GM19438 (cell line): ENCODE measurements at regions not wholly inside any gene's neighbourhood (a gene's known extent, or its start where the extent isn't known, plus 50 kb on each side); places are given as distances from the start of the nearest gene placed in this dataset.

ENCODE experiments used
- ATAC-seq: cut with Tn5 transposase; IDR thresholded peaks from one replicate; pipeline ENCODE4 v1.9.1; 2021; ENCODE audit warnings: low read depth; ENCODE audit not compliant: unreplicated experiment

DNA sequence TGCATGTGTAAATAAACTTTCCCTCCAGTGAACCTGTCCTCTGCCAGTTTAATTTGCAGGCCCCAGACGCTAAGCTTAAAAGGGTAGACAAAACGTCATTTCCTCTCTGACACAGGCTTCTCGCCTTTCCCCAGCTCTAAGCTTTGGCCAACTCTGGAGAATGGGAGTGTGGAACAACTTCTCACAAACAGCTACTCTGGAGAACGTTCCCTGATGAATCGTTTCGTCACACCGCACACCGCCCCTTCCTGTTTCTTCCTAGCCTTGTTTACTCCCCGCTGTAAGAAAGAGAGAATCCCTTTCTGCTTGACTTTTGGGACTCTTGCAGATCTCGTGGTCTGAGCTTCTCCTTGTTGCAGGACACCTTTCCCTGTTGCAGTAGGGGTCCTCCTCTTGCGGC lies 564.2 kb downstream of the TCERG1L start:
- ATAC-seq: no peak

DNA sequence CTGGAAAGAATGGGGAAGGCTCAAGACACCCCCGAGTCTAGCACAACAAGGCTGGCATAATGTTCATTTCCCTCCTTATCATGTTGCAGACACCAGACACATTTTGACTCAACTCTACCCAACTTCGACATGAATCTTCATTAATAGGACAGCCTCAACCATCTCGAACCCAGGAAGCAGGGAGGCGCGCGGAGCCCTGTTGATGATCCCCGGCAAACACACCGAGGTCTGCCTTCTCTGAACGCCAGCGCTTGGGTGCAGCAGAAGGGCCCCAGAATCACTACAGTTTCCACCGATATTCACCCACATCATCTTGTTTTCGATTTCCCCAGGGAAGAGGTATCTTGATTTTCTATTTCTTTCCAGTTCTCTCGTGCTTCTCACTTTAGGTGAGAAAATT lies 563.6 kb downstream of the TCERG1L start:
- no peak for ATAC-seq

DNA sequence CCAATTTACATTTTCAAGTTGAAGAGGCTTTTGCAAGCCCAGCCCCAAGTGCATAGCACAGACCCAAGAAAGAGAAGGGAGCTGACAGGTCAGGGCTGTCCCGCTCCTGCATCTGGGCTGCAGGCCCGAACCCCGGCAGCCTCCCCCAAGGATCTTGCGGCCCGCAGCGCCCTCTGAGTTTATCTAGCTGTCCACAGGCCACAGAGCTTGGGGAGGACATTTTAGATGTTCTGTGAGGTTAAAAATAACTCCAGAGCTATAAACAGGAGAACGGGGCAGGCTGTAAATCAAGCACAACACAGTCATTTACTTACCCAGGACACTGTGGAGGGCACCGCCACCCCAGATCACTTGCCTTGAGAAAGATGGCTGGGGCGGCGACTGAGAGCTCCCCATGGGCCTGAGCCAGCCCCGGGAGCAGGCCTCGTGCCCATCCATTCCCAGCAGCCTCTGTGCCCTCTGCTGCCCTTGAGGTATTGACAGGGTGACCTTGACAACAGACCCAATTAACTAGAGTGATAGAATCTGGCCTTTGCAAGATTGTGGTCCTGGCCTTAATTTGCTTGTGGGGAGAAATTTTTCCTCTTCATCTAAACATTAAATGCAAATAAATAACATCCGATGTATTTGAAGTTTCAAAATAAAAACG lies 563.0 kb downstream of the TCERG1L start:
- ATAC-seq: no peak

DNA sequence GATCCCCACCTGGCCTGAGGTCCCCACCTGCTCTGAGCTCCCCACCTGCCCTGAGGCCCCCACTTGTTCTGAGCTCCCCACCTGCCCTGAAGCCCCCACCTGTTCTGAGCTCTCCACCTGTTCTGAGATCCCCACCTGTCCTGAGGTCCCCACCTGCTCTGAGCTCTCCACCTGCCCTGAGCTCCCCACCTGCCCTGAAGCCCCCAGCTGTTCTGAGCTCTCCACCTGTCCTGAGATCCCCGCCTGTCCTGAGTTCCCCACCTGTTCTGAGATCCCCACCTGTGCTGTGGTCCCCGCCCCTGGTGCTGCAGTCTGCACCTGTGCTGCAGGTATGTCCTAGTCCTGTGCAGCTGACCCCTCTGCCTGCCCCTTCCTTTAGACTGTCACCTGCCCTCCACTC lies 561.6 kb downstream of the TCERG1L start:
- ATAC-seq: no peak

DNA sequence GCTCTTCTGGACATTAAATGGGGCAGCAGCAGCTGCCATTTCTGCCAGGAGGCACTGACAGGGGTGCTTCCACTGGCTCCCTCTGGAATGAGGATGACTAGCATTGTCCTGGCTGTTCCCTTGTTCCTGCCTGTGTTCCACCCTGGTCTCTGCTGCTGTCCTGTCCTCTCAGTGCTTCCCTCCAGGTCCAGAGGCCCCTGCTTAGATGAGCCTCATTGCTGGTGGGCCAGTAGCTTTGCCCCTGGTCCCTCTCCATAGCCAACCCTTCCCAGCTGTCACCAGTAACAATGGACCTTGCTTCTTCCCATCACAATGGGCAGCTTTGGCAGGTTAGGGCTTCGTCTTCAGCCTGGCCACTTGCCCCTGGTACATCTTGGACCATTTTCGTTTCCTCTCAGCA lies 561.1 kb downstream of the TCERG1L start:
- no peak for ATAC-seq

DNA sequence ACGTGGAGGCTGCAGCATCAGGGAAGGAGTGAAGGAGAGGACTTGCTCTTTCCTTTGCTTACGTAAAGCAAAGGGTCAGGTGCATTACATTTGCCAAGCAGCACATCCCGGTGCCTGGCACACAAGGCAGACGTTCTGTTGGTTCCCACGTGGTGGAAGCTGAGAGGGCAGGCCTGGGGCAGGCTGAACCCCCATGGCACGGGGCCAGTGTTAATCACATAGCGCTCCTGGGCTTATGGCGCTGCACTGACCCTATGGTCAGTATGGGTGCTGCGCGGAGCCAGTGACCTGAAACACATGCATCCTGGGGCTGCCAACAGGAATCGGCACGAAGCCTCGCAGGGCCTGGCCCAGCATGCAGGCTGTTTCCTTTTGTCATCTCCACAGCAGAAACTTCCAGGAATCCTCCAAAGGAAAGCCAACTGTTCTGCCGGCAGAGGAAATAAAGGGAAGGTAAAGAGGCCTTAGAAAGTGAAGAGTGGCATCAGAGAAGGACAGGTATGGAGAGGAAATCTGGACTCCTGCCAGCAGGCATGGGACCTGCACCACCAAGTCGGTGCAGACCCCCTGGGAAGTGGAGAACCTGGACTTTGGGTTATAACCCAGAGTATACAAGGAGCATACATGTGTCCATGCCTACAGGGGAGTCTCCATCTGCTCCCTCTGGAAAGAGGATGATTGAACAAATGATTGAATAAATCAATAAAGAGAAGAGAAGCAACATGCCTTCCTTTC lies 560.2 kb downstream of the TCERG1L start:
- ATAC-seq: no peak

DNA sequence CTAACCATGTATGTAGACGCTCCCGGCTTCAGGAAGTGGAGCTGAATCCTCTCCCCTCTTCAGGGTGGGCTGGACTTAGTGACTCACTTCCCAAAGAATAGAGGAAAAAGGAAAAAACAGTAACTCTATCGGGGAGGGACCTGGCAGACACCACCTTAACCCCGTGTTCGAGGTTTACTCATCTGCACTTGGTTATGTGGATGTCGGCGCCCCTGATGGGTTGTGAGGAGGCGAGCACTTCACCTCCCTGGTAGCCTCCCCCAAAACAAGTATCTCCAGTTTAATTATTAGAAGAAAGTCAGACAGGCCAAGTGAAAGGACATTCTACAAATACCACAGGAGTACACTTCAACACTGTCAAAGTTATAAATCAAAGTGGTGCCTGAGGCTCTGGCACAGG lies 559.7 kb downstream of the TCERG1L start:
- ATAC-seq: no peak

DNA sequence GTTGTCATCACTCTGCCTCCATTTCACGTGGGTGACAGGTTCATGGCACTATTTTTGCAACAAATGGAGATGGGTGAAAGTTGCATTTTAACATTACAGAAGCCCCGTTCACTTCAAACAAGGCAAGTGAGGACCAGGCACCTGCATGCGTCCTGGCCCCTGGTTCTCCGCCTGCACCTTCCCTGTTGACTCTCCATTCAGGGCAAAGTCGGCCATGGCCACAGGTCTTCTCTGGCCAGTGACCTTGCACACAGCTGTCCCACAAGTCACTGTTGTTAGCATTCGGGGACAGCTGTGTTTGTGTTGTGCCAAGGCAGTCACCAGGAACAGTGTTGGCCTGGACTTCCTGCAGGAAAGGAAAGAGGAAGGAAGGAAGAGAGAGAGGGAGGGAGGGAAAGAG lies 554.9 kb downstream of the TCERG1L start:
- ATAC-seq: no peak

DNA sequence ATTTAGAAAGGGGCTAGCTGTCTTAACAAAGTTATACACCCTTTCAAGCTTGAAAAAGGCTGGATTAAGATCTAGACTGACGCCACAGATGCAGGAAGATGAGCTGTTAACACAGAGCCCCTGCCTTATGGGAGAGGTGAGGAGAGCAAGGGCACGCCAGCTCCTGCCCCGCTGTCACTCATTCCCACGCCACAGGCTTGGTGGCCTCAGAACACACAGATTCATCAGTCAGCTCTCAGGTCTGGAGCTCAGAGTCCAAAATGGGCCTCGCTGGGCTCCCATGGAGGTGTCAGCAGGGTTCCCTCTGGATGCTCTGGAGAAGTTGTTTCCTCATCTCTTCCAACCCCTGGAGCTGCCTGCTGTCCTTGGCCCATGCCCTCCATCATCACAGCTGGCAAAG lies 554.2 kb downstream of the TCERG1L start:
- ATAC-seq: no peak

DNA sequence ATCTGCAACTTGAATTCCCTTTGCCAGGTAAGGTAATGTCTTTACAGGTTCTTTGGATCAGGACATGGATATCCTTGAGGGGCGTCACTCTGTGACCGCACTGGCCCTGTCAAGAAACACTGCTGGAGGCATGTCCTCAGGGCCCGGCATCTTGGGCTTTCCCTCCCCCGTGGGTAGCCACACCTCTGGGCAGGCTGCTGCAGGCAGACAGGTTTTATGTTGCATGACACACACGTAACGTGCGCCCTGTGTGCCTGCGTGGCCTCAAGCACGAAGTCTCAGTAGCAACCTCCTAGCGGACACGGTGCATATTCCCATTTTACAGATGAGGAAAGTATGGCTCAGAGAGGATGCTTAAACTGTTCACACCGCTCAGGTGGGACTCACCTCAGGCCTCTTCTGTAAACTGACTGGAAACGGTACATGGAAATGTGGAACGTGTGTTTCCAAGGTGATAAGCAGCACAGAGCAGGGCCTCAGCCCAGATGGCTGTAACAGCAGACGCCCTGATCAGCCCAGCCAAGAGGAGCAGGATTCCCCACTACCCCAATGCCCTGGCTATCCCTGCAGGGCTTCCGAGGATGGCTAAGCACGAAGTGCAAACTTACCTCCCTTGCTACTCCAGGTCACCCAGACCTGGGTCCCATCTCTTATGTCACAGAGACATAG lies 553.6 kb downstream of the TCERG1L start:
- ATAC-seq: no peak

DNA sequence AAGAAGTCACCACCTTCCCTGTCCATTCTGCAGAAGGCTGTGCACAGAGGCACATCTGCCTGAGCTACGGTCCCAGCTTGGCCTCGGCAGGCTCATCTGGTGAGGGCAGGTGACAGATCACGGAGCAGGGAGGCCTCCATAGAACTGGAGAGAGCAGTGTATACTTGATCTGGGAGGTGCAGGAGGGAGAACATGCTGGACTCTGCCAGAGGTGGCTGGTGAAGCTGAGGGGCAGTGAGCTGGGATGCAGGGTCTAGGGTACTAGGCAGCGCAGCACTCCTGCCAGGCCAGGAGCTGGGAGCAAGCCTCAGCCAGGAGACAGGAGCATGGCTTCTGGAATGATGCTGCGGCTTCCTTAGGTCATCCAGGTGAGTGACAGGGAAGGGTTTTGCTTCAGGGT lies 553.0 kb downstream of the TCERG1L start:
- no peak for ATAC-seq

DNA sequence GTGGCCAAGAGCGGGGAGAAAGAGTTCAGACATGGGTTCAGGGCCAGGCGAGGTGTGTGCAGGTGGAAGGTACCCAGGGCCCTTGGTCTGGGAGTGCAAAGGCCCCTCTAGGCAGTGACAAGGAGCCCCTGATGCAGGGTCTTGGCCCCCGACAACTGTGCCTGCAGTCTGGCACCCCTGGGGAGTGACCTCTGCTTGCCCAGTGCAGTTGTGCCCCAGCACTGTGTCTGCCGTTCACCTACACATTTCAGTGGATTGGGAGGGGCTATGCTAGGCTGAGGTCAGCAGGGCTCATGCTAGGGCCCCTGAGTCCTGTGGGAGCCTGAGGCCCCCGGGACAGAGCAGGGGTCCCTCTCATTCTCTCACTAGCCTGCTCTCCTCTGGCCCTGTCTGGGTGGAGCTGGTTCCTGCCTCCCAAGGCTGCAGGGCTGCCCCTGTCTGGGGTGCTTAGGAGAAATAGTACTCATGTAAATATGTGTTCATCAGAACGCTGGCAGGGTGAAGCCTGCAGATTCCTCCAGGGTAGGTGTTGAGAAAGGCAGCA lies 550.4 kb downstream of the TCERG1L start:
- ATAC-seq: no peak

DNA sequence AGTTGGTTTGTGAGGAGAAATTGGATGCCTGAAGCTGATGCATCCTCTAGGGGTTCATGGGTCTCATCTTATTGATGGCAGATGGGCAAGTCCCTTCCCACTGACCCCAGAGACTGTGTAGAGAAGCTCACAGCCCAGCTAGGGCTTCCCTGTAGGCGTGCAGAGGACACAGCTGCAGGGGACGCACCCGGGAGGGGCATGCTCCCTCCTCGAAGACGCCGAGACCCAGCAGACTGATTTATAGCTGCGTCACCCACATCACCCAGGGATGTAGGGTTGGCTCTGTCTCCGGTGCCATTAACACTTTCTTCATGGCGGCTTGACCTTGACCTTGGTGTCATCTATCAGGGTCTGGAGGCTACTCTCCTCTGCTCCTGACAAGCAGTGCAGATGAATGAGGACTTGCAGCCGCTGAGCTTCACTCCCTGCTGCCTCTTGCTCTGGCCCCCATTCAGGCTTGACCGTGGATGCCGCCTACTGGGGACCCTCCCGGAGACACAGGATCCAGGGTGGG lies 549.7 kb downstream of the TCERG1L start:
- ATAC-seq: no peak

DNA sequence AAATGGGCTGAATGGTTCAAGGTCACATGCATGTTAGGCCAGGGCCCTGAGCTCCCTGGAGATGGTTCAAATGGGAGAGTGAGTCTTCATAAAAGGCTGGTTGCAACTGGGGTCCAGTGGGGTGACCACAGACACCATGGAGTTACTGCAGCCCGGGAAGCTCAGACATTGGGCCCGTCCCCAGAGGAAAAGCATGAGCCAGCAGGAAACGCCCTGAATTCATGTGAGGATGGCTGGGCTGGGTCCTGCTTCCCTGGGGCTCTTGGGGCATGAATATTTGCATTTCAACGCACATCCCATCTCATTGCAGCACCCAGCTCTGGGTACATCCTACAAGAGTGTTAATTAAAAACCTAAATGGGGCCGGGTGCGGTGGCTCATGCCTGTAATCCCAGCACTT lies 549.0 kb downstream of the TCERG1L start:
- ATAC-seq: no peak

DNA sequence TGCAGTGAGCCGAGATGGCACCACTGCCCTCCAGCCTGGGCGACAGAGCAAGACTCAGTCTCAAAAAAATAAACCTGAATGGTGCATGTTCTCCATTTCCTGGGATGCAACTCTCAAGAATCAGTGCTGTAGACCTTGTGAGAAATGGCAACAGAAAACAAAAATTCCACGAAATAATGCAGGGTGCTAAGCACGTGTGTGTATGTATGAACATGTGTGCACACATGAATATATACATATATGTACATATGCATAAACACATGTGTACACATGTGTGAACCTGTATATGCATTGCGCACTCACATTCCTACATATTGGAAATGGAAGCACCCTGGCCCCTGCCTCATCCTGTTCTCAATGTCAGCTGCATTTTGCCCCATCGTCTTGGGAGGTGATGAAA lies 548.5 kb downstream of the TCERG1L start:
- ATAC-seq: no peak

DNA sequence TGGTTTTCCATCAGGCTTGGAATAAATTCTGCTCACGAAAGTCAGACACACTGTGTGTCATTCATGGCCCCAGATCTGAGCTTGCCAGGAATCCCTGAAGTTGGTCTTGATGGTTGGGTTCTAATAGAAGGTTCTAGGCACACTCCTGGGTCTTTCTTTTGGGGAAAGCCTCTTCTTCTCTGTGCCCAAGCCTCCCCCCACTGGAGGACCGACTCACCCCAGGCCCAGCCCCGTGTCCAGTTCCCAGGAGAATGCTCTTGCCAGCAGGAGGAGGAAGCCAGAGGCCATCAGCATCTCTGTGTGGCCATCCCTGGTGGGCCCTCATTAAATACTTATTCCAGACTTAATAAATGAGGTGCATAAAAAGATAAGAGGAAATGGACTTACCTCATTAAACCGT lies 548.0 kb downstream of the TCERG1L start:
- ATAC-seq: no peak

DNA sequence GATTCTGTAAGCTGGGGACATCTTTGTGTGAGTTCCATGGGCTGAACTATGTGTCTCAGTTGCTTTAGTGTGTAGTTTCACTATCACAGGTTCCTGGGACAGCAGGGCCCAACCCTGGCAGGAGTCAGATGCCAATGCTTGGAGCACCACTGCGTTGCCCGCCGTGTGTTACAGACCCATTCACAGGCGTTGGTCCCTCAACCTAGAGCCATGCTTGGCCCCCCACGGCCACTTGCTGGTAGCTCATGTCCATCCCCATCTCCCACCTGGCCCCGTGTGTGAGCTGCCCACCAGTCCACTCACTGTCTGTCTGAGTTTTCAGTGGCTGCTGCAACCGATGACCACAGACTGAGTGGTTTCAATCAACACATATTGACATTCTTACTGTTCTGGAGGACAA lies 546.9 kb downstream of the TCERG1L start:
- no peak for ATAC-seq

DNA sequence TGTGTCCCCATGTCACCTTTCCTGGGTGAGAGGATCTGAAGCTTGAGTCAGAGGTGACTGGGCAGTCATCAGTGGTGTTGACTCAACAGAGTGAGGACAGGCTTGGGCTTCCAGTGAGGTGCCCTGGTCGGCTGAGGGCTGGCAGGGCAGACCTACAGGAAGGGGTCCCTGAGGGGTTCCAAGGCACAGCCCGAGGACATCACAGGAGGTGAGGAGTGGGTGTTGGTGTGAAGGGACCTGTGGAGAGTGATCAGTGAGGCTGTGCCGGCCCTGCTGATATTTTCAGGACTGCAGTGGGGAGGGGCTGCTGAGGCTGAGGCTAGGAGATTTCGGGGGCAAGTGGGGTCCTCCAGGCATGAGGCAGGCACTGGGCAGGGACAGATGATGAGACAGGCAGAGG lies 545.5 kb downstream of the TCERG1L start:
- ATAC-seq: no peak

DNA sequence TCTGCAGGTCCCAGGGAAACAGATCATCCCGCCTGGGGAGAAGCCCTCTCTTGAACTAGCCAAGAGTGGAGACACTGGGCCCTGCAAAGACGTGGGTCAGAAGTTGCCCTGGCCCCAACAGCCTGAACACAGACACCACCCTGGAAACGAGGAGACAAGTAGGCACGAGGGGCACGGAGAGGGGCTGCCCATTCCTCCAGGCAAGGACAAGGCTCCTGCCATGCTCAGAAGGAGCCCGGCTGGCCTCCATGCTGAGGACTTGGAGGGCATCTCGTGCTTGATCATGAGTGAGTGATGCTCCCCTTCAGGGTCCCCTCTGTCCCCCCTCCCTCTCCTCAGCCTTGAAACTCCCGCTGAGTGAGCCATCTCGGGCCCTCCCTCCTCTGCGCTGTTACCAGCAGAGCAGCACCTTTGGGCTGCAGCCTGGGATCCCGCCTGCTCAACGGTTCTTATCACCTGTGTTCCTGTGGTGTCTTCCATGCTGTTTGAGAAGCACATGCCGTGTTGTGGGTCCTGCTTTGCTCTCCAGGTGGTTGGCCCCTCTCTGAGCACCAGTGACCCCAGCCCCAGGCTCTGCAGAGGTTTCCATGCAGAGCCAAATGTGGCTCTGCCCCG lies 544.3 kb downstream of the TCERG1L start:
- no peak for ATAC-seq

DNA sequence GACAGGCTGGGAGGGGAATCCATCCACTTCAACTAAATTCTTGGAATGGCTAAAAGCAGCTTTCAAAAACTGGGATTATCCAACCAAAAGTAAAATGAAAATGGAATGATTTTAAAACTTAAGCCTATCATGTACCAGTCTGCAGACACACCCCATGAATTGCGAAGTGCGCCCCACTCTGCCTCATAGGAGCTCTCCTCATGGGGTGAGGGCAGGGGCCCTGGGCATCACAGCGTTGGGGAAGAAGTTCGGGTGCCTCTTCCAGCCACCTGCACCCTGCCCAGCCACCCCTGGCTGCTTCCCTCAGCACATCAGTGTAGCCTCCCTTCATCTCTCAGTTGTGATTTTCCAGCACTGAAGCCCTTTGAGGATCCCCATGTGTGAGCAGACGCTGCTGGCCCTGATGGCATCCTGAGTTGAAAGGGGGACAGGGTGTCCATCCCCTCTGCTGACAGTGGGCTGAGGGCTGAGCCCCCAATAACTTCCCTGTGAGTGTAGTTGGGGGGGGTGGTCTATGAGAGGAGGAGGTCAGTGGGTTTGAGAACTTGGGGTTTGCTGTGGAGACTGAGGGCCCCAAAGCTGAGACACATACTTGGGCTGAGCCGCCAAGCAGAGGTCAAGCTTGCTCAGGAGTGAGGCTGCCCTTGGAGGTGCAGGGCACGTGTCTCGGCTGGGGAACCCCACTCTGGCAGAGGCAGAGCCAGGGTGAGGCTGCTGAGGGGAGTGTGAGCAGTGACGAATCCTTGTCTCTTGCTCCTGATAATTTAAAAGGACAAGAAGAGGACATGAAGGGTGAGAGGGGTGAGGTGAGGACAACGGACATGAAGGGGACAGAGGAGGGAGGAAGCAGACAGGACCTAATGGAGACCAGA lies 542.1 kb downstream of the TCERG1L start:
- no peak for ATAC-seq
